Naive B cell (primary cell): ENCODE measurements at regions not wholly inside any gene's neighbourhood (a gene's known extent, or its start where the extent isn't known, plus 50 kb on each side); places are given as distances from the start of the nearest gene placed in this dataset.
A peak's percentile ranks its signal among the peaks of the same experiment; 100 is the strongest.

Experiments used
- ATAC-seq, 2 donors: fragments of 150-1000 bp; cut with Tn5 transposase; 2 replicates each; pipeline ENCODE4 v1.10.0; 2021; ENCODE audit warnings: low read depth in 2 of 2, mild to moderate bottlenecking in 2 of 2, moderate library complexity in 2 of 2
- DNase-seq: peaks from one replicate; pipeline ENCODE4 v3.0.0; 2022
- H3K27ac Mint-ChIP-seq, 6 donors: one replicate each; pipeline ENCODE4 v1.8.0; 2020 to 2022; ENCODE audit warnings: mild to moderate bottlenecking in 6 of 6, mixed read lengths in 6 of 6, moderate library complexity in 5 of 6, inconsistent platforms in 2 of 6
- H3K27me3 Mint-ChIP-seq, 3 donors: one replicate each; pipeline ENCODE4 v1.8.0; 2021 to 2022; ENCODE audit warnings: mixed read lengths in 3 of 3, mild to moderate bottlenecking in 1 of 3
- H3K36me3 Mint-ChIP-seq, 2 donors: one replicate each; pipeline ENCODE4 v1.8.0; 2020 to 2022; ENCODE audit warnings: mixed read lengths in 2 of 2, inconsistent platforms in 1 of 2, mild to moderate bottlenecking in 1 of 2
- H3K4me1 Mint-ChIP-seq, 3 donors: one replicate each; pipeline ENCODE4 v1.8.0; 2020 to 2022; ENCODE audit warnings: mixed read lengths in 3 of 3, inconsistent platforms in 1 of 3, mild to moderate bottlenecking in 1 of 3, moderate library complexity in 1 of 3
- H3K4me3 Mint-ChIP-seq, 8 donors: one replicate each; pipeline ENCODE4 v1.8.0; 2020 to 2022; ENCODE audit warnings: mild to moderate bottlenecking in 8 of 8, mixed read lengths in 8 of 8, moderate library complexity in 8 of 8, inconsistent platforms in 2 of 8
- H3K9me3 Mint-ChIP-seq, 7 donors: one replicate each; pipeline ENCODE4 v1.8.0; 2020 to 2022; ENCODE audit warnings: mixed read lengths in 7 of 7, mild to moderate bottlenecking in 5 of 7, inconsistent platforms in 2 of 7, moderate library complexity in 1 of 7

DNA sequence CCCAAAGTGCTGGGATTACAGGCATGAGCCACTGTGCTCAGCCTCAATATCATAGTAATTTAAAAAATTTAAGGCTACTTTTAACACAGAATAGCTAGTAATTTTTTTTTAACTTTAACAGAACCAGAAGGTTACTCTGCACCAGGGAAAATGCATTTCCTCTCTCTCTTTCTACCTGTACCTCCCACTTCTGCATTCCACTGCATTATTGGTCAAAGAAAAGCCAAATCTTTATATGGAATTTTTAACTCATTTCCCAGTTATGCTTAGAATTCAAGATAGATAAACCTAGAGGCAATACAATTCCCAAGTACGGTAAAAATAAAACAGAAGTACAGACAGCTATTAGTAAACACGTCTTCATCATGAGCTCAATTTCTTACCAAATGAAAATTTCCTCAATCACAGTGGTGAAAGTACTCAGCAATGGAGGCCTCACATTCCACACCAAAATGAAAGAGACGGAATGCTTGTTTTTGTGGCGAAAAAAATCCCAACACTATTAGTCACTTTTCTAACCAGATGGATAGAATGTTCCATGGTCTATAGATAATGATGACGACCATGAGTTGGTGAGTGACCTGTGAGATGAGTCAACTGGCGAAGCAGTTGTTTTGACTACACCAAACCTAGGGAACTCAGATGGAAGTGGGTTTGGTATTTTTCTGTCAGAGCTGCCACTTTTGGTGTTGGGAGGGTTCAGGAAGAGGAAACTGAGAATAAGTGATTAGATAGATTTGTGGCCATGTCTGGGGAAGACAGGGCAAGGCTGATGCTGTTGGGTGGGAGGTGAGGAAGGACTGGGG, 104.7 kb upstream of the SGK1 start:
- DNase-seq (no peak), ATAC-seq (no peak)
- Mint-ChIP-seq H3K4me1 (peaks cover 0 to 13% (median 8%) of the 10 kb centered on the region in 3 donors), H3K27me3 (peaks cover 0 to 15% (median 4%) of the 10 kb centered on the region in 3 donors), H3K9me3 (peaks cover 0 to 4% (median 0%) of the 10 kb centered on the region in 7 donors), H3K4me3 (no peak overlapping the region), H3K27ac (peak overlapping the region in 1 of 6 donors; percentile 3), H3K36me3 (peaks cover 0 to 4% of the 10 kb centered on the region in 2 donors)

DNA sequence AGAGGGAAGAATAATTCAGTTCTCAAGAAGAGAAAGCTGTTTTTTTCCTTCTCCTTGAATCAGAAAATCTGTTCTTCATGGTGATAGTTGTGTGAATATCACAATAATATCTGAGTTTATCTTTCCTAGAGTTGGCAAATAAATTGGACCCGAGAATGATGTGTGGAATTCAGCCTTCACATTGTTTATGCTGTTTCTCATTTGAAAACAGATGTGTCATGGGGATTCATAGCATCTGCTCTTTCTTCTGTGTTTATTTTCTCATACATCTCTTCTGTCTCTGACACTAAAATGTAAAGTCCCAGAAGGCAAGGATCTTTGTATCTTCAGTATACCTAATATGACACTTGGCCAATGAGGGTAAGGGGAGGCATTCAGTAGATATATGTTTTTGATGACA, 103.6 kb upstream of the SGK1 start:
- H3K4me3 Mint-ChIP-seq: no peak overlapping the region
- DNase-seq: no peak

DNA sequence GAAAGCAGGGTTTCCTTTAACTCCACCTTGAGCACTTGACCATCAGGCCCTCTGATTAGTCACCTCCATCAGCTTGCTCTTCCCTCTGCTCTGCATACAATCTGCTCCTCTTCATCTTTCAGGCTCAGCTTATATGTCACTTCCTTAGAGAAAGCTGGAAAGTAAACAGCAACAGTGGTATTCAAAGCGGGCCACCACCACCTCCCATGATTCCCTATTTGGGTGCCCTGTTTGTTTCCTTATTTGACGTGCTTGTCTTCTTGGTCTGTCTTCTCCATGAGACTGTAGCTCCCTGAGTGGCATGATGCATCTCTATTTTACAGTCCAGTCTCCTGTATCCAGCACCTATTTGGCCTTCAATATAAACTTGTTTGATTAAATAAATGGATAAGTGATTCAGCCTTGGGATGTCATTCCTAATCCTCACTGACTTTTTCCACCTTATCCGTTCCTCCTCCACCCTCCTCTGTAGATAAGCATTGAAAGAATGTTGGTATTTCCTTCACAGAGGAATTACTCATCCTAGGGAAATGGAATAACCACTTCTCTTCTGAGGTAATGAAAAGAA, 102.8 kb upstream of the SGK1 start:
- Mint-ChIP-seq H3K4me3 (no peak overlapping the region), H3K4me1 (peaks cover under 1 to 6% (median 5%) of the 10 kb centered on the region in 3 donors), H3K27me3 (peaks cover under 1 to 8% (median 4%) of the 10 kb centered on the region in 3 donors), H3K36me3 (peaks cover 0 to 4% of the 10 kb centered on the region in 2 donors), H3K27ac (peak overlapping the region in 1 of 6 donors; percentile 30), H3K9me3 (no peaks in the 10 kb centered on the region)
- no peak for DNase-seq
- no peak for ATAC-seq

More for the DNA sequence above, 103.6 kb upstream of the SGK1 start:
- Mint-ChIP-seq H3K27me3 (peaks cover 0 to 11% (median 4%) of the 10 kb centered on the region in 3 donors), H3K36me3 (peaks cover 0 to 4% of the 10 kb centered on the region in 2 donors), H3K9me3 (peaks cover 0 to 2% (median 0%) of the 10 kb centered on the region in 7 donors), H3K27ac (peak overlapping the region in 2 of 6 donors; percentile 15 to 70), H3K4me1 (peaks cover under 1 to 9% (median 6%) of the 10 kb centered on the region in 3 donors)
- ATAC-seq: no peak

DNA sequence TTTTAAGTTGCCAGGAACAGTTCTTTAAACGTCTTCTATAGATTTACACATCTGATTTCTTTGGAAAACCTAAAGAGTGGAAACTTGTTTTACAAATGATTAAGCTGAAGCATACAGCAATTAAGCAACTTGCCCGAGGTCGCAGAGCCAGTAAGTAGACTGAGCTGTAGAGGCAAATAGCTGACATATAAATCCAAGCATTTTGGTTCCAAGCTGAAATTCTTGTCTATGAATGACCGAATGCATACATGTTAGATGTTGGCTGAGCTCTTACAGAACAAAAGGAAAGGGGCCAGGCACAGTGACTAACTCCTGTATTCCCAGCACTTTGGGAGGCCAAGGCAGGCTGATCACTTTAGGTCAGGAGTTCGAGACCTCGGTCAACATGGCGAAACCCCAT, 101.8 kb upstream of the SGK1 start:
- no peak overlapping the region for H3K4me3 Mint-ChIP-seq
- peaks cover 9 to 16% (median 13%) of the 10 kb centered on the region in 3 donors for H3K4me1 Mint-ChIP-seq
- DNase-seq (no peak), ATAC-seq (no peak)
- peaks cover 0 to 4% of the 10 kb centered on the region in 2 donors for H3K36me3 Mint-ChIP-seq
- H3K9me3 Mint-ChIP-seq: no peaks in the 10 kb centered on the region
- H3K27ac Mint-ChIP-seq: no peak overlapping the region
- peaks cover 4 to 8% (median 6%) of the 10 kb centered on the region in 3 donors for H3K27me3 Mint-ChIP-seq

DNA sequence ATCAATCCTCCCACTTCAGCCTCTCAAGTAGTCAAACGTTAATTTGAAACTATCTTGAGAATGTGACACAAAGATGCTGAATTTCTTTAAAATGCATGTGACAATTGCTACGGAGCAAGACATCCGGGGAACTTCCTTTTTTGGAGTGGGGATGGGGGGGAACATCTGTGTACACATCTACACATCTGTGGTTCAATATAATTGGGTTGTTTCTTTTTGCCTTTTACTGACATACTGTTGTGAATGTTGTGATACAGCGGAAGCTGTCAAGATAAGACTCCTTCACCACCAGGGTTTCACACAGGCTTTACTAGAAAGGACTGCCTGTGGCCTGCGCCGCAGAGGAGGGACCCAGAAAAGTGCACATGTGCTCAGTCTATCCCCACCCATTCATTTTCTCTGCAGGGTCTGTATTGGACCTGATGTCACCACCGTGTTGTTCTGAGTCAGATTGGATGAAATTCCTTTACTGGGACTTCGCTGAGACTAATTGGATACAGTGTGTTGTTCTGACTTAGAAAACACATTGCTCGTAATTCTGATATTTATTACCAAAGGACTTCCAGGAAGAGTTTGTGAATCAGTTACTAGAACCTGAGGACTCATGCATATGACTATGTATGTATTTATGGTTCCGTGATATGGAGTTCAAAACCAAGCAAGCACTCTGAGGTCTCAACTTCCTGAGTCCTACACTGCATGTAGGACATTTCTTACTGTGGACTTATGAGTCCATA, 98.7 kb upstream of the SGK1 start:
- H3K4me3 Mint-ChIP-seq: no peak overlapping the region
- ATAC-seq: peak in 1 of 2 donors; percentile 15
- peaks cover 9 to 13% of the 10 kb centered on the region in 2 donors for H3K36me3 Mint-ChIP-seq
- peaks cover 4 to 8% (median 6%) of the 10 kb centered on the region in 3 donors for H3K27me3 Mint-ChIP-seq
- H3K9me3 Mint-ChIP-seq: peaks cover 0 to 15% (median 9%) of the 10 kb centered on the region in 7 donors
- peaks cover 12 to 22% (median 15%) of the 10 kb centered on the region in 3 donors for H3K4me1 Mint-ChIP-seq
- DNase-seq: no peak
- H3K27ac Mint-ChIP-seq: peak overlapping the region in 1 of 6 donors; percentile 63

DNA sequence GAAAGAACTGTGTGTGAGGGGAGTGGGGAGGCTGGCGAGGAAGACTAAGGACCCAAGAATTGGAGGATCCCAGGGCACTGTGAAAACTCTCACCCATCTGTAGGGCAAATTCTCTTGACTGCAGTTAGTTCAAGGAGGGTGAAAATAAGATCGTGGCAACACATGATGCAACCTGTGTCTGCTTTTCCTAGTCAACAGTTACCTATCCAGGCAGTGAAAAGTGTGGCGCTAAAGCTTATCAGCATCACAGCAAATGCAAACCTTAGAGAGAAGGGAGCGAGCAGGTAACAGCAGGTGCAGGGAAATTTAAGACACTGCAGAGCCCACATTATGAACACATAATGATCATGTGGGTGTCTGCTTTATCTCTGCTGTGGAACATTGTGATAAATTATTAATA, 97.7 kb upstream of the SGK1 start:
- Mint-ChIP-seq H3K36me3 (peaks cover 9 to 13% of the 10 kb centered on the region in 2 donors), H3K4me3 (no peak overlapping the region), H3K27me3 (peaks cover 4 to 8% (median 6%) of the 10 kb centered on the region in 3 donors), H3K9me3 (peaks cover 2 to 15% (median 9%) of the 10 kb centered on the region in 7 donors), H3K4me1 (peaks cover 12 to 22% (median 15%) of the 10 kb centered on the region in 3 donors), H3K27ac (peak overlapping the region in 3 of 6 donors; percentile 63 to 64 (median 63))
- no peak for DNase-seq
- ATAC-seq: no peak

DNA sequence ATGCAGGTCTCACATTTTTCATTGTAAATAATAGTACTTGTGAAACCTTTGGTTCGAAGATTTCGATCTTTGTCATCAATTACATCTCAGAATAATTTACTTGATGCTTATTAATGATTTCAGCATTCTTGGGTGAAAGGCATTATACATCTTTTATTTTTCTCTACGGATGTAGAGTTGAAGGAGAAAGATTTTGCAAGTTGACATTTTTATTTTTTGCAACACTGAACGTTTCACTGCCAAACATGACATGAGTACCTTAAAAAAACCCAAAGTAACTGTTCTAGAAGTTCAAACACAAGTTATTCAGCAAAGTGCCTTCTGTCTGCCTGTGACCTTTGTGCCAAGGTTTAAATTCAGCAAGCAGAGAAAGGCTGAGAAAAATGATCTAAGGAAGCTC, 97.3 kb upstream of the SGK1 start:
- Mint-ChIP-seq H3K9me3 (peaks cover 3 to 15% (median 9%) of the 10 kb centered on the region in 7 donors), H3K27ac (peak overlapping the region in 3 of 6 donors; percentile 63 to 90 (median 63)), H3K4me3 (no peak overlapping the region), H3K36me3 (peaks cover 9 to 13% of the 10 kb centered on the region in 2 donors), H3K27me3 (peaks cover 4 to 8% (median 6%) of the 10 kb centered on the region in 3 donors), H3K4me1 (peaks cover 12 to 22% (median 15%) of the 10 kb centered on the region in 3 donors)
- no peak for ATAC-seq
- DNase-seq: no peak

DNA sequence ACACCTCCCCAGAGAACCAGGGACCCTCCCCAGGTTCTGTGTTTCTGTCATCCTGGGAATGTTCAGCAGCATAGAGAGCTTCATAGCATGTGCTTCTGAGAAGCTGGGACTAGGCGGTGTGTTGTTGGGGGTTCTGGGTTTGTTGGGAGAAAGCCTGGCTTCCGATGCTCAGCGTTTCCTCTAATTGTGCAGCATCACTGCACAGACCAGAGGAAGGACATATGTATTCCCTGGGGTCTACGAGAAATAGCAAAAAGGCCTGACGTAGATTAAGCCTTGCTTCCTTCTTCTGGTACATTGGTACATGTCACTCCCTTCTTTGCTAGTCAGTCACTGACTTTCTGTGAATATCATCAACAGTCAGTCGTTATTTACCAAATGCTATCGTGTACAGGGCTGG, 96.9 kb upstream of the SGK1 start:
- H3K9me3 Mint-ChIP-seq: peaks cover 3 to 15% (median 9%) of the 10 kb centered on the region in 7 donors
- H3K27ac Mint-ChIP-seq: peak overlapping the region in 2 of 6 donors; percentile 63 to 90
- peak overlapping the region in 1 of 8 donors; percentile 32 for H3K4me3 Mint-ChIP-seq
- peaks cover 4 to 8% (median 6%) of the 10 kb centered on the region in 3 donors for H3K27me3 Mint-ChIP-seq
- peaks cover 12 to 22% (median 15%) of the 10 kb centered on the region in 3 donors for H3K4me1 Mint-ChIP-seq
- H3K36me3 Mint-ChIP-seq: peaks cover 9 to 13% of the 10 kb centered on the region in 2 donors
- ATAC-seq (peak; percentile 94 to 97), DNase-seq (peak; percentile 31)

DNA sequence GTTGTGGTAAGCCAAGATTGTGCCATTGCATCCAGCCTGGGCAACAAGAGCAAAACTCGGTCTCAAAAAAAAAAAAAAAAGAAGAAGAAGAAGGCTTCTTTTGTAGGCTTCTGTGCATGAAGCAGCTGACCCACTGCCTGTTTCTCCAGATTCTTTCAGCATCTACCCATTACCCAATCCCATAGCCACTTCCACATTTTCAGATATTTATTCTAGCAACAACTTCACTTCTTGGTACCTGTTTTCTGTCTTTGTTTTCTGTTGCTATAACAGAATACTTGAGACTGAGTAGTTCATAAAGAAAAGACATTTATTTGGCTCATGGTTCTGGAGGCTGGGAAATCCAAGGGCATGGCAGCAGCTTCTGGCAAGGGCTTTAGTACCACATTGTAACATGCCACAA, 95.3 kb upstream of the SGK1 start:
- H3K4me1 Mint-ChIP-seq: peaks cover 10 to 22% (median 12%) of the 10 kb centered on the region in 3 donors
- H3K27ac Mint-ChIP-seq: no peak overlapping the region
- DNase-seq (no peak), ATAC-seq (no peak)
- H3K4me3 Mint-ChIP-seq: no peak overlapping the region
- H3K36me3 Mint-ChIP-seq: peaks cover 5 to 13% of the 10 kb centered on the region in 2 donors
- peaks cover 0 to 6% (median 0%) of the 10 kb centered on the region in 3 donors for H3K27me3 Mint-ChIP-seq
- H3K9me3 Mint-ChIP-seq: peaks cover 3 to 15% (median 9%) of the 10 kb centered on the region in 7 donors

DNA sequence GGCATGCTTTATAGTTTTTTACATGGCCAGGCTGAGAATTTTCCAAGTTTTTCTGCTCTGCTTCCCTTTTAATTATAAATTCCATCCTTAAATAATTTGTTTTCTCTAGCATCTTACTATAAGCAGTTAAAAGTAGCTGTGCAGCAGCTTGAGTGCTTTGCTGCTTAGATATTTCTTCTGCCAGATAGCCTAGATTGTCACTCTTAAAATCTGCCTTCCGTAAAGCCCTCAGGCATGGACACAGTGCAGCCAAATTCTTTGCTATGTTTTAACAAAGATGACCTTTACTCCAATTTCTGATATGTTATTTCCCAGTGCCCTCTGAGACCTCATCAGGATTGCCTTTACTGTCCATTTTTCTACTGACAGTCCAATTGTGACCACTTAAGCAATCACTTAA, 92.6 kb upstream of the SGK1 start:
- peaks cover 3 to 15% (median 9%) of the 10 kb centered on the region in 7 donors for H3K9me3 Mint-ChIP-seq
- H3K27me3 Mint-ChIP-seq: peaks cover 0 to 4% (median 3%) of the 10 kb centered on the region in 3 donors
- H3K27ac Mint-ChIP-seq: no peak overlapping the region
- DNase-seq: no peak
- H3K4me3 Mint-ChIP-seq: no peak overlapping the region
- no peak for ATAC-seq
- peaks cover 8 to 14% (median 11%) of the 10 kb centered on the region in 3 donors for H3K4me1 Mint-ChIP-seq
- peaks cover 5 to 13% of the 10 kb centered on the region in 2 donors for H3K36me3 Mint-ChIP-seq

DNA sequence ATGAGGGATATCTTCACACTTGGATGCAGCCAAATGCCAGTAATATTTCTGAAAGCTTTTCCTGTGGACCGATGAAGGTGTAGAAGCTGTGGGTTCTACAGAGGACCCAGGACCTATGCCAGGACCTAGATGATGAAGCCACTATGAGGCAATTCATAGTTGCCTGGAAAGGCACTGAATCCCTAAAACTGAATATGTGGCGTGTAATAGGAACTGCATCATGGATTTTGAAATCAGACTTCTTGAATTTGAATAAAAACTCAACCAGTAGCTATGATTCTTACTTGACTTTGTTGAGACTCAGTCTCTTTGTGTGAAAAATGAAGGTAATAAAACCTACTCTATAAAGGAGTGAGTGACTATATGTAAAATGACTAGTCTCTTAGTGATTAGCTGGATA, 89.9 kb upstream of the SGK1 start:
- peaks cover 0 to 9% (median 3%) of the 10 kb centered on the region in 3 donors for H3K4me1 Mint-ChIP-seq

DNA sequence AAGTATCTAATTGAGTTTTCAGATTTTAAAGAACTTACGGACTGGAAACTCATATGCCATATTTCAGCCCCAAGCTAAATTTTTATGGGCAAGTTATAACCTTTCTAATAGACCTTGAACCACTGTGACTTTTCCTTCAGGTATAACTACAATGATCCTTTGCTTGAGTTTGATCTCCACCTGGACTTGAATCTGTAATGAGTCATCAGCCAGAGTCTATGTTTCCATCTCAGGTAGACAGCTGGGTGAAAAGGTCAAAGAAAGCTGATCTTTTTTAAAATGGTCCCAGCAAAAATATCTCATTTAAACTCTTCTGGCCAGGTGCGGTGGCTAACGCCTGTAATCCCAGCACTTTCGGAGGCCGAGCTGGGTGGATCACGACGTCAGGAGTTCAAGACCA, 88.4 kb upstream of the SGK1 start:
- Mint-ChIP-seq H3K4me1 (peaks cover 0 to 16% (median 9%) of the 10 kb centered on the region in 3 donors), H3K27me3 (peaks cover 0 to 3% (median 0%) of the 10 kb centered on the region in 3 donors), H3K9me3 (peaks cover 0 to 5% (median 0%) of the 10 kb centered on the region in 7 donors), H3K4me3 (no peak overlapping the region), H3K27ac (no peak overlapping the region), H3K36me3 (no peaks in the 10 kb centered on the region)
- DNase-seq (no peak), ATAC-seq (no peak)

More for the DNA sequence above, 89.9 kb upstream of the SGK1 start:
- Mint-ChIP-seq H3K27ac (no peak overlapping the region), H3K27me3 (peaks cover 0 to 3% (median 0%) of the 10 kb centered on the region in 3 donors), H3K4me3 (no peak overlapping the region), H3K36me3 (peaks cover 4 to 10% of the 10 kb centered on the region in 2 donors), H3K9me3 (peaks cover 0 to 8% (median 3%) of the 10 kb centered on the region in 7 donors)
- DNase-seq (no peak), ATAC-seq (no peak)
